ENCODE measurements at regions not wholly inside any gene's neighbourhood (a gene's known extent, or its start where the extent isn't known, plus 50 kb on each side); places are given as distances from the start of the nearest gene placed in this dataset.
"Not testable (repeated sequence)": the region's sequence is repeated elsewhere in the genome, so short reads cannot be mapped to it uniquely, and the experiment has no call there.

- DNase-seq (ENCODE audit: low read depth): no peak
These were observed 215.3 kb upstream of the SSTR4 start for GRCh38 chr20:22819784-22820183.

DNA sequence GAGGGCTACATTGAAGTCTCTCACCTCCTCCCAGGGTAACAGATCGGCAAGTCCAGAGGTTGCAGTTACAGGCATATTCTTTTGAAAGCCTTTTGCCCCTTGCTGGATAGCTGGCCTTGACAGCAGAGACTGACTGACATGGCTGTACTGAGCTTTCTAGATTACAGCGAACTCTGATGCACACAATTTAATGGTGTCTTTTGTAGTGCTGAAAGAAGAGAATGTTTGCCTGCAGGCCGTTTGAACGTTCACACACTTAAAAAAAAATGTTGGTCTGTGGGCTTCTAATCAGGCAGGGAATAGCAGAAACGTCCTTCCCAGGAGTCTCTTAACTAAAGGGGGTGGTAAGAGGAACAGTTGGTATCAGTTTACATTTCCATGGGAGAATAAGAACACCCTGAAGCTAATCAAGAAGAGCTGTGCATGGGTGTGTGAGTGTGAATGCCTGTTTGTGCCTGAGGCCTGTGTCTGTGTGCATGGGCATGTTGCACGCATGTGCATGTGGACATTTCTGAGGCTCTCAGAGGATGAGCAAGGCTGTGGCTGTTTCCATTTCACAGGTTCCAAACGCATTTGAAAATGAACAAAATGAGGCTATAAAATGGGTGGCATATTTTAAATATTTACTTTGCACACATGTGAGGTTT, 213.9 kb upstream of the SSTR4 start:
- DNase-seq (ENCODE audit: low read depth): no peak

- no peak for DNase-seq (ENCODE audit: low read depth)
These were observed 213.3 kb upstream of the SSTR4 start for GRCh38 chr20:22821796-22822195.

DNA sequence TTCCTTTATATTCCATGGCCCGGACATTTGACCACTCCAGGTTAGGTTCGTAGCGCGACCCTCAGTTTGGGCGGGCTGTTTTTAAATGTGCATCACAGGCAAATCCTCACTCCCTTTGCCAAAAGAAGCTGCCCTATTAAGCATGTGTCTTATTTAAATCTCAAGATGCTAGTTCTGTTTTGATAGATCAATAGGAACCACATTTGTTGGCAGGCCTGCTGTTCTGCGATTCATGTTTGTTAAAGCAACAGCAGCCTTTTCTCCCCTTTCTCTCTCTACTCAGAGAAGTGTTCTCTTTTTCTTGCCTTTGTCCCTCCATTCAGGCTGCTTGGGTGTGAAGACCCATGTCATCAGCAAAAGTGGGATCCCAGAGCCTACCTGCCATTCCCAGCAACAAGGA, 212.0 kb upstream of the SSTR4 start:
- DNase-seq (ENCODE audit: low read depth): no peak

GRCh38 chr20:22824077-22824476, 211.0 kb upstream of the SSTR4 start:
- DNase-seq (ENCODE audit: low read depth): no peak

- no peak for DNase-seq (ENCODE audit: low read depth)
These were observed 210.0 kb upstream of the SSTR4 start for GRCh38 chr20:22825076-22825475.

- DNase-seq (ENCODE audit: low read depth): no peak
These were observed 209.6 kb upstream of the SSTR4 start for GRCh38 chr20:22825546-22825945.

GRCh38 chr20:22826306-22827230, 208.5 kb upstream of the SSTR4 start:
- DNase-seq (ENCODE audit: low read depth): no peak

DNA sequence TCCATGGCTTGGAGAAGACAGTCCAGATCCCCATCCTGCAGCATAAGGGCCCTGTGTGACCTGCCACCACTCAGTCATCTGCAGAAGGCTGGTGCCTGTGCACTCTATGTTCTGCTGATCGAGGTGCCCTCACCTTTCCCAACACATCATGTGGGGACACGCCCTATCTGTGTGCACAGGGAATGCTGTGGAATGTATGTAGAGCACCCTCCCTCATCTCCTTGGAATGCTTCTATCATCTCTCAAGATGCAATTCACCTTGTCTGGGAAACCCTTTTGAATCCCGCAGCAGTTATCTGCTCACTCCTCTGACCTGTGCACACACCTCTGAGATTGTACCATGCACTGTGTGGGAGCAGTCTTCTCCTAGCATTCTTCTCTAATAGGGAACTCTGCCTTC, 207.2 kb upstream of the SSTR4 start:
- DNase-seq (ENCODE audit: low read depth): no peak

- DNase-seq (ENCODE audit: low read depth): no peak
These were observed 205.8 kb upstream of the SSTR4 start for GRCh38 chr20:22829356-22829755.

- DNase-seq (ENCODE audit: low read depth): no peak
These were observed 205.0 kb upstream of the SSTR4 start for GRCh38 chr20:22830138-22830537.

- DNase-seq (ENCODE audit: low read depth): not testable (repeated sequence)
These were observed 204.4 kb upstream of the SSTR4 start for GRCh38 chr20:22830715-22831114.

GRCh38 chr20:22833851-22834250, 201.3 kb upstream of the SSTR4 start:
- DNase-seq (ENCODE audit: low read depth): no peak

DNA sequence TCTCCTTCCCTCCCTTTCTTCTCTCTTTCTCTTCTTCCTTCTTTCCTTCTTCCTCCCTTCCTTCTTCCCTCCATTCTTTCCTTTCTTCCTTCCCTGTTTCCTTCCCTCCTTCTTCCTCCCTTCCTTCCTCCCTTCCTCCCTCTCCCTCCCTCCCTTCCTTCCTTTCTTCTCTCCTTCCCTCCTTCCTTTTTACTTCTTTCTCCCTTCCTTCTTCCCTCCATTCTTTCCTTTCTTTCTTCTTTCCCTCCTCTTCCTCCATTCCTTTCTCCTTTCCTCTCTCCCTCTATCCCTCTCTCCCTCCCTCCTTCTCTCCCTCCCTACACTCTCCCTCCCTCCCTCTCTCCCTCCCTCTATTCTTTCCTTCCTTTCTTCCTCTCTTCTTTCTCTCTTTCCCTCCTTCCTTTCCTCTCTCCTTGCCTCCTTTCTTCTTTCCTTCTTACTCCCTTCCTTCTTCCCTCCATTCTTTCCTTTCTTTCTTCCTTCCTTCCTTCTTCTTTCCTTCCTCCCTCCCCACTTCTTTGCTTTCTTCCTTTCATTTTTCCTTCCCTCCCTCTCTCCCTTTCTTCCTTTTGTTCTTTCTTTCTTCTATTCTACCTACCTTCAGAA, 200.4 kb upstream of the SSTR4 start:
- DNase-seq (ENCODE audit: low read depth): no peak

DNA sequence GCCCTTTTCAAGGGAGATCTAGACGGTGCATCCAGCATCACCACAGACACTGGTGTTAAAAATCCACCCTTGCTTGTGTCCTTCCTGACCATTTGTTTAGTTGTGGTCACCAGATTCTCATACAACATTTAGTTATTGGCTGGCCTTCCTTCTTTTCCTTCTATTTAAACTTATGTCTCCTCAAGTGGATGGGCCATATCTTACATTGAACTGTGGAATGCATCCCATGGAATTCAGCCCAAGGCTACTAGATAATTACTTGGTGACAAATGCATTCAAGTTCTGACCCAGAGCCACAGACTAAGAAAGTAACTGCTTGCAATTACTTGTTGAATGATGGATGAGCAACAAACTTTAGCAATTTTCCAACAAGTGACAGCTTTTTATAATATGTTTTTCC, 198.9 kb upstream of the SSTR4 start:
- no peak for DNase-seq (ENCODE audit: low read depth)

GRCh38 chr20:22836877-22837276, 198.2 kb upstream of the SSTR4 start:
- no peak for DNase-seq (ENCODE audit: low read depth)

GRCh38 chr20:22838001-22838400, 197.1 kb upstream of the SSTR4 start:
- no peak for DNase-seq (ENCODE audit: low read depth)

DNA sequence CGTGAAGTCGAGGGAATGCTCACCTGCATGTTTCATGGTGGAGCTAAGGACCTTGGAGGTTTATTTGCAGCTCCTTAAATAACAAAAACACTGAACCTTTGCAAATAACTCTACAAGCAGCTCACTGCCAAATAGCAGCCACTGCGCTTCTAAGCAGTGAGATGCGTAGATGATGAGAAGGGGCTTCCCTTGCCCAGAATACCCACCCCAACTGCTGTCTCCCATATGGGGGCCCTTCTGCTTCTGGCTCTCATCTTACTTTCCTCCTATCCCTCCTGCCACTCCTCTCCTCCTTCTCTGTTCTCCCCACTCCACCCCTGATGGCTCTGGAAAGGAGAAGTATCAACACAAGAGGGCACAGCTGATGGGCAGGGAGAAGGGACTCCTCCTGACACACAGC, 193.3 kb upstream of the SSTR4 start:
- no peak for DNase-seq (ENCODE audit: low read depth)

- no peak for DNase-seq (ENCODE audit: low read depth)
These were observed 192.3 kb upstream of the SSTR4 start for GRCh38 chr20:22842793-22843192.

GRCh38 chr20:22844959-22845358, 190.2 kb upstream of the SSTR4 start:
- DNase-seq (ENCODE audit: low read depth): no peak

- no peak for DNase-seq (ENCODE audit: low read depth)
These were observed 188.2 kb upstream of the SSTR4 start for GRCh38 chr20:22846863-22847262.

- DNase-seq (ENCODE audit: low read depth): no peak
These were observed 186.7 kb upstream of the SSTR4 start for GRCh38 chr20:22848364-22848763.

GRCh38 chr20:22851679-22852346, 183.3 kb upstream of the SSTR4 start:
- DNase-seq (ENCODE audit: low read depth): not testable (repeated sequence)

All from stimulated activated CD8-positive, alpha-beta memory T cell treated with anti-CD3 and anti-CD28 coated beads, Interleukin-15, amount 100 ng/mL, for 24 hours (primary cell).